ENCODE measurements at regions not wholly inside any gene's neighbourhood (a gene's known extent, or its start where the extent isn't known, plus 50 kb on each side); places are given as distances from the start of the nearest gene placed in this dataset.

GRCh38 chr5:28391277-28391676 lies 1352.9 kb upstream of the CDH9 start:
- TF ChIP-seq, protein P1, sequence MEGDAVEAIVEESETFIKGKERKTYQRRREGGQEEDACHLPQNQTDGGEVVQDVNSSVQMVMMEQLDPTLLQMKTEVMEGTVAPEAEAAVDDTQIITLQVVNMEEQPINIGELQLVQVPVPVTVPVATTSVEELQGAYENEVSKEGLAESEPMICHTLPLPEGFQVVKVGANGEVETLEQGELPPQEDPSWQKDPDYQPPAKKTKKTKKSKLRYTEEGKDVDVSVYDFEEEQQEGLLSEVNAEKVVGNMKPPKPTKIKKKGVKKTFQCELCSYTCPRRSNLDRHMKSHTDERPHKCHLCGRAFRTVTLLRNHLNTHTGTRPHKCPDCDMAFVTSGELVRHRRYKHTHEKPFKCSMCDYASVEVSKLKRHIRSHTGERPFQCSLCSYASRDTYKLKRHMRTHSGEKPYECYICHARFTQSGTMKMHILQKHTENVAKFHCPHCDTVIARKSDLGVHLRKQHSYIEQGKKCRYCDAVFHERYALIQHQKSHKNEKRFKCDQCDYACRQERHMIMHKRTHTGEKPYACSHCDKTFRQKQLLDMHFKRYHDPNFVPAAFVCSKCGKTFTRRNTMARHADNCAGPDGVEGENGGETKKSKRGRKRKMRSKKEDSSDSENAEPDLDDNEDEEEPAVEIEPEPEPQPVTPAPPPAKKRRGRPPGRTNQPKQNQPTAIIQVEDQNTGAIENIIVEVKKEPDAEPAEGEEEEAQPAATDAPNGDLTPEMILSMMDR (IDR thresholded peaks at IDR 0.05; ENCODE audit: insufficient read depth, low read length): no peak
- TF ChIP-seq POLR2AphosphoS5 (IDR thresholded peaks at IDR 0.05; ENCODE audit: low read depth): no peak
- TF ChIP-seq REST (IDR thresholded peaks at IDR 0.05; ENCODE audit: insufficient replicate concordance, low read depth): no peak
- TF ChIP-seq GABPA (IDR thresholded peaks at IDR 0.05; ENCODE audit: low read depth): no peak

All from HL-60 (cell line).